Sciatic nerve (tissue), 2 donors: ENCODE measurements at regions not wholly inside any gene's neighbourhood (a gene's known extent, or its start where the extent isn't known, plus 50 kb on each side); places are given as distances from the start of the nearest gene placed in this dataset.

Experiments
- ATAC-seq: fragments of 200-7000 bp; cut with Tn5 transposase; one replicate; pipeline ENCODE4 v1.9.1; 2020; ENCODE audit warnings: mild to moderate bottlenecking, moderate library complexity
- DNase-seq: peaks from one replicate; pipeline ENCODE4 v3.0.0-alpha.2; 2020; ENCODE audit warnings: low spot score
- intact Hi-C: fragments of 100-400 bp; cut with DNase I; formaldehyde crosslinking; loops from one replicate; pipeline ENCODE4 v1.14.2; 2022
- donor health status: DM: no; HTN: no; CAD: no.
- donor health status: DM: no; HTN: no; CAD: no.

DNA sequence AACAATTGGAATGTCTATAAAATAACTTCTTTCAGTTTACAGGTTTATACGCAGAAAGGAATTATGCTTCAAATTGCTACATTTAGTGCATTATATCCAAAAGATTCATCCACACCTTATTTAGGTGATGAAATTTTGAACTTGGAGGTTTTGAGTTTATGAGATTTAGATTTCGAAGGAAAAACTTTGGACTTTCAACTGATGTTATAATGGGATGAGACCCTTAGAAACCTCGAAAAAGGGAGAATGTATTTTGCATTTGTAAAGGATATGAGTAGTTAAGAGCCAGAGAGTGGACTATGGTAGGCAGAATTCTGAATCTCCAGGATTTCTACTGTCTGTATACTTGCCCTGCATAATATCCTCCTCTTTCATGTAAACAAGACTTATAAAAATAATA lies 851.6 kb upstream of the MGAT4C start:
- intact Hi-C loops: no loop called here
- DNase-seq (no peak), ATAC-seq (no peak)

DNA sequence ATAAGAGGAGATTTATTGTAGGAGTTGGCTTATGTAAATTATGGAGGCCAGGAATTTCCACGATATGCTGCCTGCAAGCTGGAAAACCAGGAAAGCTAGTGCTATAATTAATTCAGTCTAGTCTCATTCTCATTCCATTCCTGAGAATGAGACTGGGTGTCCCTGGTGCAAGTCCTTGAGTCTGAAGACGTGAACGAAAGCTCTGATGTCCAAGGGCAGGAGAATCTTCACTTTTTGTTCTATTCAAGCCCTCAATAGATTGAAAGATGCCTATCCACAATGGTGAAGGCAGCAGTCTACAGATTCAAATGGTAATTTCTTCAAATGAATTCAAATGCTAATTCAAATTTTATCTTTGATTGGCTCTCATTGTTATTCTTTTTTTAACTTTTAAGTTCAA lies 851.1 kb upstream of the MGAT4C start:
- intact Hi-C loops: no loop called here
- DNase-seq: no peak
- no peak for ATAC-seq

DNA sequence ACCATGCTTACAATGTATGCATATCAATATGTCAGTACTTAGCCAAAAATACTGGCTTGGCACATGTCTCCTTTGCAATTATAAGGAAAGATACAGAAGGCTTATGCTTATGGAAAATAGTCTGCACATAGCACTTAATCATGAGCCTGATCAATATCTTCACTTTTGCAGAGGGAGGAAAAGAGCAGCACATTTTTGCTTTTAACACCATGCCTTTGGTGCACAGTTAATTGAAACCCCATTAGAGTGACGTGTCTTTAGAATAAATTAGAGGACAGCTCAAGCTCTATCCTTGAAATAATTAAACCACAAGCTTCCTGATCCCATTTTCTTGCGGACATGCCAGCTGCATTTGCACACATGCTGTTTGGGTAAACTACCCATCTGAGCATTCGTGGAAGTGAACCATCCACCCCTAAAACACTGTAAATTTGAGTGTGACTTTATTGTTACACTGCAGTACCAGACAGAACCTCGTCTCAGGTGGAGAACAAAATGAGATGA lies 839.9 kb upstream of the MGAT4C start:
- ATAC-seq: no peak
- intact Hi-C loops: no loop called here

DNA sequence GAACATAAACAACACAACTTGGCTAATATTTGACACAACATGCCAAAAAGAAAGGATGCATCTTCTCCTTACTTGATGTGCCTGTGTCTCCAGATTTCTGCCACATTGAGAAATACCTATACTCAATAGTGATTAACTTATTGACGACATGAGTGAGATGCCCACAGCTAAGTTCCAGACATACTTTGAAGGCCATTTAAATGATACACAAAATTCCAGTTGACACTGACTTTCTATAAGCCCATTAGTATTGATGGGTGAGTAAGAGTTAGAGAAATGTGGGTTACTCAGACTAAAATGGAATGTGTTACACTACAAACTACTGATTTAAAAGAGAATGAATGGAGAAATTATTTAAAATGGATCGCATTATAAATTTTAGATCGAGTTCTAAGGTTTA lies 838.2 kb upstream of the MGAT4C start:
- intact Hi-C loops: no loop called here
- no peak for DNase-seq
- no peak for ATAC-seq

More for the DNA sequence above, 839.9 kb upstream of the MGAT4C start:
- no peak for DNase-seq

DNA sequence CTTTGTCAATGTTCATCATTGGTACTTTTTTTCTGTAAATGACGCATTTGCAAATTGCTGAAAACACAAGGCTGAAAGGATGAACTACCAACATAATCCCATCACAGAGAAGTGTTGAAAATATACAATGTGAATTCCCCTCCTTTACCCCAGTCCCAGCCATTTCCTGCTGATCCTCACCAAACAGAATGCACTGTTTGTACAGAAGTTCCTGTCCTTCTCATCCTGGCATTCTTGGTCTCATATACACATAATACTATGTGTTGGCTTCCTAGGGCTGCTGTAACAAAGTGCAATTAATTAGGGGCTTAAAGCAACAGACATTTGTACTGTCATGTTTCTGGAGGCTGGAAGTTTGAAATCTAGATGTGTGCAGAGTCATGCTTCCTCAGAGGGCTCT lies 836.2 kb upstream of the MGAT4C start:
- intact Hi-C loops: no loop called here
- no peak for DNase-seq
- no peak for ATAC-seq

DNA sequence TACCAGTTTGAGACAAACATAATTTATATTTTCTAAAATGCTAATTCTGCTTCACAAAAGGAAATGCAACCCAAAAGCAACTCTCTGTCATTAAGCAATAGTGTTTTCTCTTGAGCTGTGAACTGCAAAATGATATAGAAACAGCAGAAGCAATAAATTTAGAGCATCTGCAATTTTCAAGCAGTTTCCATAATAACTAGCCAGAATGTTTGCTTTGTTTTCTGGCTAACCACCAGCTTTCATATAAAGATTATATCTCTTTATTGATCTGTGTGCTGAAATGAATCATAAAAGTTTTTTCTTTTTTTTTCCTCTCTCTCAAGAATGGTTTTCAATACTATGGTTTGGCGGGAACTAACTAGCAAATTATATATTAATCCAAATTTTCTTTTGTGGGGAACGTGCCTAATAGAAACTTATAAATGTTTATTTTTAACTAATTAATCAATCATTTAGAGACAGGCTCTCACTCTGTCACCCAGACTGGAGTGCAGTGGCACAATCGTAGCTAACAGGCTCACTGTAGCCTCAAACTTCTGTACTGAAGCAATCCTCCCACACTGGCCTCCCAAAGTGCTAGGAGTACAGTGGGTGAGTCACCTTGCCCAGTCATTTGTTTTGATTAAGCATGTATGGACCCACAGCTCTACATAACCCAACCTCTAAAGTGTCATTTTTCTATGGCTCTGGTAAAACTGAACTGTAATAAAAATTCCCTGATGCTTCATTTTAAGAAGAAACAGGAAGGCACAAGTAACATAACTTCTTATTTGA lies 830.1 kb upstream of the MGAT4C start:
- intact Hi-C loops: no loop called here
- DNase-seq: no peak
- ATAC-seq: no peak

DNA sequence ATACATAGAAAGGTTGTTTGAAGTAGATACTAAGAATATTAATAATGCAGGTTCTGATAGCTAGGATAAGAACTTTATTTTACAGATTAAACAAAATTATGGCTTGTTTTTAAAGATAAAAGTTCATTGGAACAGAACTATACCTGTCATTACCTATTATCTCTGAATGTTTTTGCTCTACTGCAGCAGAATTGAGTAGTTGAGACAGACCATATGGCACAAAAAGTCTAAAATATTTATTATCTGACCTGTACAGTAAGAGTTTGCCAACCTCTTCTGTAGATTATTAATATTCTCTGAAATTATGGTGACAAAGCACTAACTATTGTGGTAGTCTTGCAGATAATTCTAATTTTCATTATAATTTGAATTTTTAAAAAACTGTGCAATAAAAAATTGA lies 829.1 kb upstream of the MGAT4C start:
- intact Hi-C loops: no loop called here
- no peak for DNase-seq
- no peak for ATAC-seq

DNA sequence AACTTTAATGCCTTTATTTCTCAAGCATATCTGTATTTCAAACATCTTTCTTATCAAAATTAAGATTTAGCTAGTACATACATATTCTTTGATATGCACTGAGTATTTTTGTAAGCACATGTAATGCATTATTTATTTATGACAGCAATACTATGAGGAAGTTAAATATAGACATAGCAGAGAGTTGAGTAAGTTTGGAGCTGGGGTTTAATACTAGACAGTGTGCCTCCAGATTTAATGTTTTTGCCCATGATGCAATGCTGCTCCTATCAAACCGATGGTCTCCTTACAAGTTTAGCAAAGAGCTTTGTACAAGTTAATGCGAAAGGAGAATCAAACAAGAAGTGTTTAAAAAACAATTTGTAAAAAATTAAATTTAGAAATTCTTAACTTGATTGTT lies 826.6 kb upstream of the MGAT4C start:
- ATAC-seq (no peak), DNase-seq (no peak)
- intact Hi-C loops: no loop called here

DNA sequence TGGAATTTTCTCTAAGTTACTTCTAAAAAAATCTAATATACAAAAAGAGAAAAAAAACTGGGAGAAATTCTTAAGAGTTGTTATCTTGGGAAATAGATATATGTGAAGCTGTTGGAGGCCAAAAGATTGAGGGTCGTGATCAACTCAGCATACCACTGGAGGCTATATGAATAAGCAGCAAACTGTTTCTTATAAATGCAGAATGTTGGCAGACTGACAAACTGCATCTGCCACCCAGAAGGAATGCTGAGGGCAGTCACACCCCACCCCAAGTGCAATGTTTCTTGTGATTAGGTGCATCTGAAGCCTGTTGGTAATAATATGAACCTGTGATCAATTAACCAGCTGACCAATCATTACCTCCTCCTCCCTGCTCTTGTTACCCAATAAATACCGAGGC lies 818.6 kb upstream of the MGAT4C start:
- no peak for DNase-seq
- intact Hi-C loops: no loop called here
- ATAC-seq: no peak

DNA sequence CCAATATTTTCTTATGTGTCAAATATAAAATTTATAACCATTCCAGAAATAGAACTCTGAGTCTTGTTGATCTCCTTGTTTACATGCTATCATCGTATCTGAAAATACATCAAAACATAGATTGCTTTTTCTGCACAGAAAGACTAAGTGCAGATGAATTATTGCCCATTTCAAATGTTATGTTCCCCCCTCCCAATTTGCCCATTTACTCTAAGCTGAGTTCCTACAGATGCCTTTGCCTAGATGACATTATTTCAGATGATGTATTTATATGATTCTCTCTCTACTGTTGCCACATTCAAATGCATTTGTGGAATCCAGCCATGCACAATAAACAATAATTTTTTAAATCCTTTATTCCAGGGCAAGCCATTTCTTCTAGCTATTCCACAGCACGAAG lies 810.1 kb upstream of the MGAT4C start:
- intact Hi-C loops: no loop called here
- ATAC-seq: no peak
- DNase-seq: no peak

DNA sequence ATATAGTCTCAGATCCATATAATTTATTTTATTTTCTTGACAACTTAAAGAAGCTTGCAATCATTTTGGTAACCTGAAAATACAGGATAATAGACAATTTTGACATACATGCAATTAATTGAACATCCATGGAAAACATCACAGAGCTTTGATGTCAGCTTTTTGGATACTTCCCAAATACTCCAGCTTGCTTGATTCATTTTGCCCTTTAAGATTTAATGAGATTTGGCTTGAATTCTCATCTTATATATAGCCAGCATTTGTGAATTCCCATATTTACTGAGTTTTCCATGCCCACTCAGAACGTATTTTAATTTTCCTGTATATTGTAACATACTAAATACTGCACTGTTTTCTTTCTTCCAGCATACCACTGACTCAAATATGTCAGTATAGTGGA lies 803.0 kb upstream of the MGAT4C start:
- DNase-seq: no peak
- no peak for ATAC-seq
- intact Hi-C loops: no loop called here

DNA sequence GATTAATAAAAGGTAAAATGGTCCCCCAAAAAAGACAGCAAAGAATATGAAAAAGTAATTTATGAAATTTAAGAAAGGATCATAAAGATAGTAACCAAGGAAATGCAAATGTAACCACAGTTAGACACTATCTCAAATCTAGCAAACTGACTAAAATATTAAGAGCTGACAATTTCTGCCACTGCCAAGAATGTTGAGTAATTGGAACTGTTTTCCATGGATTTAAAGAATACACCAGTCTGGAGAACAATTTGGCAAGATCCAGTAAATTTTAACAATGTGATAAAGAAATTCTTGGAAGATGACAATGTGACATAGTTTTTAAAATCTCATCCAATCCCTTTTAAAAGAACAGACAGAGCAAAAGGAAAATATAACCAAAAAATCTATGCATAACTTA lies 798.0 kb upstream of the MGAT4C start:
- DNase-seq (no peak), ATAC-seq (no peak)
- intact Hi-C loops: no loop called here

DNA sequence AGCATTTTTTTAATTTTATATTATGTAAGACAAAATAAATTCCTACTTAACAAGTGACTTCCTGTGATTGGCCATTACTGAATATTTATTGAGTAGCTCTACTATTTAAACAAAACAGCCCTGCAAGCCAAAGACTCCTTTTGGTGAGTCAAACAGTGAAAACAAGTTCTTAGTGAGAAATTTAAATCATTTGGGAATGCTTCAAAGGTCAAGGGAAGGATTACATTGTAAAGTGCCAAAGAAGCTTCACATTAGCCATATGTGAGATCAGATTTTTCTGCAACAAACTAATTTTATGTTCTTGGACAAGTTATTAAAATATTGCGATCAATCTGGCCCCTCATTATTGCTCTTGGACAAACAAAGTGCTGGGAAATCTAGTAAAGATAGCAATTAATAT lies 795.4 kb upstream of the MGAT4C start:
- no peak for ATAC-seq
- intact Hi-C loops: no loop called here
- no peak for DNase-seq

DNA sequence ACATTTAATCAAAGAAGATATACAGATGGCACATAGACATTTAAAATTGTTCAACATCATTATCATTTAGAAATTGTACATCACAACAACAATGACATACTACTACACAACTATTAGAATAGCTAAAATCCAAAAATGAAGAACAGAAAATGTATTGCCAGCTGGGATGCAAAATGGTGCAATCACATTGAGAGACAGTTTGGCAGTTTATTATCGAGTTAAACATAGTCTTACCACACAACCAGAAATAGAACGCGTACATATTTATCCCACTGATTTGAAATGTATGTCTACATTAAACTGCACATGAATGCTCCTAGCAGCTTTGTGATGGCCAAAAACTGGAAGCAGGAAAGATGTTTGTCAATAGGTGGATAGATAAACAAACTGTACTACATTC lies 791.5 kb upstream of the MGAT4C start:
- ATAC-seq (no peak), DNase-seq (no peak)
- intact Hi-C loops: no loop called here

DNA sequence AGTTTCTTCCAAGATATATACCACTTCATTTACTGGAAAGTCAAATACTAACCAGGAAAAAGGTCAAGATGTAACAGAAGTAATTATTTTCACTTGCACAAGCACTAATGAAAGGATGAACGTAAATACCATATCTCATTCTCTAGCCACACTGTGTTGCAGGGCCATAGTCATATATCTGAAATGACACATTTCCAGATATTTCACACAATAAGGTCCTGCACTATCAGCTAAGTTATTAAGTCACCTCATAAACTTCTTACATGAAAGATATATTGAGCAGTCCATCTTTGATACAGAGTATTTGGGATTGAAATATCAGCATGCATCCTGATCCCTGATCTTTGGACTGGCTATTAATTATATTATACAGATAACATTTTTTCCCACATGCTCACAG lies 783.3 kb upstream of the MGAT4C start:
- no peak for ATAC-seq
- intact Hi-C loops: no loop called here
- DNase-seq: no peak

DNA sequence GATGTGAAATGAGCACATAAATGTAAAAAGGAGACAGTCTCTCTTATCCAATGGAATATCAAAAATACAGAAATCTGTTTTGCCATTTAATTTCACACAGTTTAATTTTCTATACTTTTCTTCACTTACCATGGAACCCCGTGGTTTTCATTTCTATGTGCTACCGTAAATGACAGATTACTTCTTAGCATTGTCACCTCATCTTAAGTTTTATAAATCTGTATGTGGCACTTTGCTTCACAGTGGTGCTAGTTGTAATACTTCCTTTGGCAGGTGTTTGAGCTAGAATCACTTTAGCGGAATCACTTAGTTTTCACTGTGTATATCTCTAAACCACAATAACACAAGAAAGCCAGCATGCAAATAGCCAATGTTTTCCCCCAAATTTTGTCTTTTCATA lies 781.9 kb upstream of the MGAT4C start:
- no peak for ATAC-seq
- intact Hi-C loops: no loop called here

DNA sequence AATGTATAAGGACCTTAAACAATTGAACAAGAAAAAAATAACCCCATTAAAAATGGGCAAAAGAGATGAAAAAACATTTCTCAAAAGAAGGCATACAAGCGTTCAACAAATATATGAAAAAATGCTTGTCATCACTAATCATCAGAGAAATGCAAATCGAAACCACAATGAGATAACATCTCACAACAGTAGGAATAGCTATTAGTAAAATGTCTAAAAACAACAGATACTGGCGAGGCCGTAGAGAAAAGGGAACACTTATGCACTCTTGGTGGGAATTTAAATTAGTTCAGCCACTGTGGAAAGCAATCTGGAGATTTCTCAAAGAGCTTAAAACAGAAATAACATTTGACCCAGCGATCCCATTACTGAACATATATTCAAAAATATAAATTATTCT lies 769.8 kb upstream of the MGAT4C start:
- intact Hi-C loops: no loop called here
- DNase-seq (no peak), ATAC-seq (no peak)

More for the DNA sequence above, 781.9 kb upstream of the MGAT4C start:
- no peak for DNase-seq

DNA sequence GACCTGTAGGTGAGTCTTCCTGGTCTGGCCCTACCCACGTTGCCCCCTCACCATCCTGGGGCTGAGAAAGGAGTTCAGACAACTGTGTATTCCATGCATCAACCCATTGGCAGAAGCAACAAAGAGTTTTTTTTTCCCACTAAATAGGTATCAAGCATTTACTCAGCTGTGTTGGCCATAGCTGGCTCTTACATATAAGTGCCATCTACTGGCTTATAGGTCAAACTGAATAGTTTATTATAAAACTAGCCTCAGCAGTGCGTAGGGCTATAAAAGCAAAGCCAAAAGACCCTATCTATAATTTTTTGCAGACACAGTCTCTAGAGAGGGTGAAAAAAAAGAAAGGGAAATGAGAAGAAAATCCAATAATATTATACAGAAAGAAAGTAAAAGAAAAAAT lies 765.2 kb upstream of the MGAT4C start:
- ATAC-seq: no peak
- intact Hi-C loops: no loop called here
- no peak for DNase-seq

DNA sequence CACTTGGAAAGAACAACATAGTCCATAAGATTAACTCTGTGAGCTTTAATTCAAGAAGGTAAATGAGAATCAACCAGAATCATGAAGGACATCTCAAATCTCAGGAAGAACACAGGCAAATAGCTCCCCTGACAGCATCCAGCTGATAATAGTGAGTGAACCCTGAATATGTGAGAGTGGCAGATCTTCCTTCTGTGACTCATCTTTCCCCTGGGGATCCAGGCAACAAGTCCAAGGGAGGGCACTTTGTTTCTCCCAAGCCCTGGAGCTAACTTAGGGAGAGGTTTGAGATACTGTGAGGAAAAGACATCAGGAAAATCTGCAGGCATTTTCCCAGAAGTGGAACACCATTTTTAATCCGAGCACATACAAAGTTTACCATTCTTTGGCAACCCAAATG lies 763.9 kb upstream of the MGAT4C start:
- DNase-seq (no peak), ATAC-seq (no peak)
- intact Hi-C loops: no loop called here

DNA sequence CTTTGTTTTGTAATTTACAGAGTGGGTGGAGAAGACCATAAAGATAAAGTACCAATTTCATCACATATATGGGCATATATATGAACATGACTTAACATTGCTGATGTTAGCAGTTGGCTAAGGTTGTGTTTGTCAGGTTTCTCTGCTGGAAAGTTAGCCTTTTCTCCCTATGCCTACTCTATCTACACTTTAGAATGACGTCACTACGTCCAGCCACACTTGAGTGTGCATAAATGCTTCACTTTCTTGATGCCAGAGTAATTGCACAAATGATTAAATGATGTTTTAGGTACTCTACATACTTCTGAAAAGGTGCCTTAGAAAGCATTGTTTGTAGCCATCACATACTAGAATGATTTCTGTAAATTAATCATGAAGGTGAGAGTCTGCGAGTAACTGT lies 759.2 kb upstream of the MGAT4C start:
- DNase-seq: no peak
- intact Hi-C loops: no loop called here
- no peak for ATAC-seq

DNA sequence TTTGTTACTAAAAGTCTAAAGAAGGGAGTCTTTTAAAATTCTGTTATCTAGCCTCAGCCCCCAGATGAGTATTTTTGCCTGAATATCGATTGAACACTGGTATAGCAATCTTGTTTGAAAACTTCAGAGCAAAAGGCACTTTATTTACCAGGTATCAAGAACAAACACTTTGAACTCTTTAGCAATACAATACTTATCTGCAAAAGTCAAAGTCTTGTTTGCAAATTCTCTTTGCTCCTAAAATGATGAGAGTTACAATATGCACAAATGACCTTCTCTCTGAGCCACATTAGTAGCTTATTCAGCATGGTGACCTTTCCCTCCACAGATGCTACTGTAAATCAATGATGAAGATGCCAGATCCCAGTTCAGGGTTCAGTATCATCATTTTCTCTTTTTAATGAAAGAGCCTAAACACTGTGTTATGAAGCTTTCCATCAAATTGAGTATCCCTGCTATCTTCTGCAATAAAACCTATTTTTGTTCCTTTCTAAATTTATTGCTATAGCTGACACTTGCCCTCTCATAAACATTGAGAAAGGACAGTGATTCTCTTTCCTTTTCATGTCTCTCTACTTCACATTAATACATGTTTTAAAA lies 752.7 kb upstream of the MGAT4C start:
- ATAC-seq (no peak), DNase-seq (no peak)
- intact Hi-C loops: no loop called here
